ENCODE measurements at regions not wholly inside any gene's neighbourhood (a gene's known extent, or its start where the extent isn't known, plus 50 kb on each side); places are given as distances from the start of the nearest gene placed in this dataset.

GRCh38 chrX:15913146-15913545, 58.5 kb upstream of the AP1S2 start:
- H4K20me1 ChIP-seq (ENCODE audit: insufficient read depth, low read length): no peaks in the 10 kb centered on the region
- no peak overlapping the region for H3K9ac ChIP-seq (ENCODE audit: low read depth, low read length)
- no peaks in the 10 kb centered on the region for H3K9me3 ChIP-seq (ENCODE audit: insufficient read depth, low read length, severe bottlenecking)
- no peak for ATAC-seq (ENCODE audit: insufficient read depth, low read depth)
- H3K4me2 ChIP-seq (ENCODE audit: insufficient read depth, low read length): no peak overlapping the region
- no peak overlapping the region for H3K4me3 ChIP-seq (ENCODE audit: low read depth in 1 of 2, low read length in 2 of 2)
- H3K36me3 ChIP-seq (ENCODE audit: insufficient read depth, low read length): no peaks in the 10 kb centered on the region
- no peaks in the 10 kb centered on the region for H3K79me2 ChIP-seq (ENCODE audit: insufficient read depth, low read length)
- H3K27ac ChIP-seq (ENCODE audit: low read length): no peak overlapping the region
- H3K27me3 ChIP-seq (ENCODE audit: insufficient read depth, low read length, poor library complexity): no peaks in the 10 kb centered on the region
- DNase-seq: no peak
- TF ChIP-seq, protein P1, sequence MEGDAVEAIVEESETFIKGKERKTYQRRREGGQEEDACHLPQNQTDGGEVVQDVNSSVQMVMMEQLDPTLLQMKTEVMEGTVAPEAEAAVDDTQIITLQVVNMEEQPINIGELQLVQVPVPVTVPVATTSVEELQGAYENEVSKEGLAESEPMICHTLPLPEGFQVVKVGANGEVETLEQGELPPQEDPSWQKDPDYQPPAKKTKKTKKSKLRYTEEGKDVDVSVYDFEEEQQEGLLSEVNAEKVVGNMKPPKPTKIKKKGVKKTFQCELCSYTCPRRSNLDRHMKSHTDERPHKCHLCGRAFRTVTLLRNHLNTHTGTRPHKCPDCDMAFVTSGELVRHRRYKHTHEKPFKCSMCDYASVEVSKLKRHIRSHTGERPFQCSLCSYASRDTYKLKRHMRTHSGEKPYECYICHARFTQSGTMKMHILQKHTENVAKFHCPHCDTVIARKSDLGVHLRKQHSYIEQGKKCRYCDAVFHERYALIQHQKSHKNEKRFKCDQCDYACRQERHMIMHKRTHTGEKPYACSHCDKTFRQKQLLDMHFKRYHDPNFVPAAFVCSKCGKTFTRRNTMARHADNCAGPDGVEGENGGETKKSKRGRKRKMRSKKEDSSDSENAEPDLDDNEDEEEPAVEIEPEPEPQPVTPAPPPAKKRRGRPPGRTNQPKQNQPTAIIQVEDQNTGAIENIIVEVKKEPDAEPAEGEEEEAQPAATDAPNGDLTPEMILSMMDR (IDR thresholded peaks at IDR 0.05; ENCODE audit: borderline replicate concordance, extremely low read depth, low read length, poor library complexity, severe bottlenecking): no peak
- TF ChIP-seq EZH2 (IDR thresholded peaks at IDR 0.05; ENCODE audit: borderline replicate concordance, low read depth, low read length, severe bottlenecking): no peak
- no peaks in the 10 kb centered on the region for H3K4me1 ChIP-seq (ENCODE audit: insufficient read depth, low read length)
- no peak overlapping the region for H2AFZ ChIP-seq (ENCODE audit: low read depth, low read length)

- Histone ChIP-seq H2AFZ (ENCODE audit: low read depth, low read length) (no peak overlapping the region), H3K4me3 (ENCODE audit: low read depth in 1 of 2, low read length in 2 of 2) (no peak overlapping the region), H3K9me3 (ENCODE audit: insufficient read depth, low read length, severe bottlenecking) (no peaks in the 10 kb centered on the region), H3K79me2 (ENCODE audit: insufficient read depth, low read length) (no peaks in the 10 kb centered on the region), H3K36me3 (ENCODE audit: insufficient read depth, low read length) (no peaks in the 10 kb centered on the region), H3K4me2 (ENCODE audit: insufficient read depth, low read length) (no peak overlapping the region), H3K27me3 (ENCODE audit: insufficient read depth, low read length, poor library complexity) (no peaks in the 10 kb centered on the region), H4K20me1 (ENCODE audit: insufficient read depth, low read length) (no peaks in the 10 kb centered on the region), H3K9ac (ENCODE audit: low read depth, low read length) (no peak overlapping the region), H3K27ac (ENCODE audit: low read length) (no peak overlapping the region), H3K4me1 (ENCODE audit: insufficient read depth, low read length) (no peaks in the 10 kb centered on the region)
- TF ChIP-seq, protein P1 (IDR thresholded peaks at IDR 0.05; ENCODE audit: borderline replicate concordance, extremely low read depth, low read length, poor library complexity, severe bottlenecking): no peak
- TF ChIP-seq EZH2 (IDR thresholded peaks at IDR 0.05; ENCODE audit: borderline replicate concordance, low read depth, low read length, severe bottlenecking): no peak
- DNase-seq (no peak), ATAC-seq (ENCODE audit: insufficient read depth, low read depth) (no peak)
Measured at GRCh38 chrX:15911734-15912550, 57.3 kb upstream of the AP1S2 start.

DNA sequence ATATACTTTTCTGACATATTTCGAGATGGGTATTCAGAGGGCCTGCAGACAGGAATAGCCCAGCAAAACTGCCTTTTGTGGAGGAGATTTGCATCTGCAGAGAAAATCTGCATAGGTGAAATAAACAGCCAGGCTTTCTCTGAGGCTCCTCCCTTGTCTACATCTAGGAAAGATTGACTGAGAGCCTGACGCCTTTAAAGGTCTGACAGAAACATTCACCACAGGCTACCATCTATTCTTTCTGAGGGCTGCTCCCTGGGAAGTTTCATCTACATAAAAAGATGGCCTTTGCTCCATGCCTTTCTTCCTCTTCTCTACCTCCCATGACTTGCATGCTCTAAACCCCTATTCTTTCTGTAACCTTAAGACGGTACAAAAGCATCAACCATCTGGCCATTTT, 55.0 kb upstream of the AP1S2 start:
- ATAC-seq (ENCODE audit: insufficient read depth, low read depth) (no peak), DNase-seq (no peak)
- no peak overlapping the region for H3K4me2 ChIP-seq (ENCODE audit: insufficient read depth, low read length)
- TF ChIP-seq, protein P1 (IDR thresholded peaks at IDR 0.05; ENCODE audit: borderline replicate concordance, extremely low read depth, low read length, poor library complexity, severe bottlenecking): no peak
- no peak for TF ChIP-seq EZH2 (IDR thresholded peaks at IDR 0.05; ENCODE audit: borderline replicate concordance, low read depth, low read length, severe bottlenecking)
- H2AFZ ChIP-seq (ENCODE audit: low read depth, low read length): no peak overlapping the region
- H3K27ac ChIP-seq (ENCODE audit: low read length): no peak overlapping the region
- no peaks in the 10 kb centered on the region for H3K36me3 ChIP-seq (ENCODE audit: insufficient read depth, low read length)
- no peaks in the 10 kb centered on the region for H3K79me2 ChIP-seq (ENCODE audit: insufficient read depth, low read length)
- no peak overlapping the region for H3K4me3 ChIP-seq (ENCODE audit: low read depth in 1 of 2, low read length in 2 of 2)
- H3K27me3 ChIP-seq (ENCODE audit: insufficient read depth, low read length, poor library complexity): no peaks in the 10 kb centered on the region
- H4K20me1 ChIP-seq (ENCODE audit: insufficient read depth, low read length): no peaks in the 10 kb centered on the region
- no peaks in the 10 kb centered on the region for H3K9me3 ChIP-seq (ENCODE audit: insufficient read depth, low read length, severe bottlenecking)
- no peak overlapping the region for H3K9ac ChIP-seq (ENCODE audit: low read depth, low read length)
- H3K4me1 ChIP-seq (ENCODE audit: insufficient read depth, low read length): no peaks in the 10 kb centered on the region
